NCI-H226 (cell line): ENCODE measurements at regions not wholly inside any gene's neighbourhood (a gene's known extent, or its start where the extent isn't known, plus 50 kb on each side); places are given as distances from the start of the nearest gene placed in this dataset.
A peak's percentile ranks its signal among the peaks of the same experiment; 100 is the strongest.
"Not testable (repeated sequence)": the region's sequence is repeated elsewhere in the genome, so short reads cannot be mapped to it uniquely, and the experiment has no call there.

ENCODE experiments used
- DNase-seq: peaks from one replicate; pipeline ENCODE4 v3.0.0-alpha.2; 2015

- DNase-seq: no peak
These were observed 175.6 kb upstream of the THSD7A start for GRCh38 chr7:12007576-12007975.

- no peak for DNase-seq
These were observed 182.0 kb upstream of the THSD7A start for GRCh38 chr7:12013983-12014382.

- no peak for DNase-seq
These were observed 184.4 kb upstream of the THSD7A start for GRCh38 chr7:12016439-12016838.

- no peak for DNase-seq
These were observed 185.0 kb upstream of the THSD7A start for GRCh38 chr7:12017046-12017445.

- DNase-seq: not testable (repeated sequence)
These were observed 189.1 kb upstream of the TMEM106B start for GRCh38 chr7:12022011-12022410.

GRCh38 chr7:12025246-12025645 lies 185.8 kb upstream of the TMEM106B start:
- no peak for DNase-seq

GRCh38 chr7:12028508-12028907 lies 182.6 kb upstream of the TMEM106B start:
- DNase-seq: peak; percentile 71

GRCh38 chr7:12030116-12030515 lies 181.0 kb upstream of the TMEM106B start:
- DNase-seq: peak; percentile 54

DNA sequence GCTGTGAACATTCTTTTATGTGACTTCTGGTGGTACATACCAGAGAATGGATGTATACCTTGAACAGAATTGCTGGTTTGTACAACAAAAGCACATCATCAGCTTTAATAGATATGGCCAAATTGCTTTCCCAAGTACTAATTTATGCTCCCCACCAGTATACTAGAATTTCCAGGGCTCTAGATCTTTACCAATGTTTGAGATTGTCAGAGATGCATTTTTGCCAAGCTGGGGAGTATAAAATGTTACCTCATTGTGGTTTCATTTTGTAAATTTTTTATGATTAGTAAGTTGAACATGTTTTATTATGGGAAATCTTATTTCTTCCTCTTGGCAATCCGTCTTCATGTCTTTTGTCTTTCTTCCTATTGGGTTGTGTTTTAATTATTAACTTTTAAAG lies 179.9 kb upstream of the TMEM106B start:
- peak; percentile 52 for DNase-seq

DNA sequence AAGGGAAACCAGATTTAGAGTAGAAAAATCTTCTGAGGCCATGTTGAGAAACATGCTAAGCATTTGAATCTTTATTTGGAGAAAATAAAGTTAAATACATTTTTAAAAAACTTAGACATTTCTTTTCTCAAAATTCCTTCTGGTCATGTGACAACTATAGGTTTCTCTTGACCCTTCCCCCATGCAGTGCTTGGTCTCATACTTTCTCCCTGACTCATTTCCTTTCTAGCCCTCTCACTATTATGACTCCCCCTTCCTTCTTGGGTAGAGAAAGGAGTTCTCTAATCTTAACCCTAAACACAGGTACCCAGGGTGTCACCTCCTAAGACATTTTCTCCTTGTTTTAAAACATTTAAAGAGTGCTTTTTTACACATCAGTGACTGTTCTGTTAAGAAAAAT lies 179.5 kb upstream of the TMEM106B start:
- DNase-seq: peak; percentile 69

GRCh38 chr7:12032146-12032545 lies 178.9 kb upstream of the TMEM106B start:
- no peak for DNase-seq

DNA sequence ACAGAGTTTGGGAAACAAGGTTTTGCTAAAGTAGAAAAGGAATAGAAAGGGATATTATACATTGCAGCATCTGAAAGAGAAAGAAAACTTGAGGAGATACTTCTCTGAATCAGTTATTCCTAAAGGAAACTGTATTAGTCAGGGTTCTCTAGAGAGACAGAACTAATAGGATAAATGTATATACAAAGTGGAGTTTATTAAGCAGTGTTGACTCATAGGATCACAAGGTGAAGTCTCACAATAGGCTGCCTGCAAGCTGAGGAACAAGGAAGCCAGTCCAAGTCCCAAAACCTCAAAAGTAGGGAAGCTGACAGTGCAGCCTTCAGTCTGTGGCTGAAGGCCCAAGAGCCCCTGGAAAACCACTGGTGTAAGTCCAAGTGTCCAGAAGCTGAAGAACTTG lies 167.6 kb upstream of the TMEM106B start:
- DNase-seq: not testable (repeated sequence)

- DNase-seq: no peak
These were observed 158.9 kb upstream of the TMEM106B start for GRCh38 chr7:12052211-12052610.

GRCh38 chr7:12053561-12053960 lies 157.5 kb upstream of the TMEM106B start:
- no peak for DNase-seq

- no peak for DNase-seq
These were observed 156.3 kb upstream of the TMEM106B start for GRCh38 chr7:12054830-12055229.

DNA sequence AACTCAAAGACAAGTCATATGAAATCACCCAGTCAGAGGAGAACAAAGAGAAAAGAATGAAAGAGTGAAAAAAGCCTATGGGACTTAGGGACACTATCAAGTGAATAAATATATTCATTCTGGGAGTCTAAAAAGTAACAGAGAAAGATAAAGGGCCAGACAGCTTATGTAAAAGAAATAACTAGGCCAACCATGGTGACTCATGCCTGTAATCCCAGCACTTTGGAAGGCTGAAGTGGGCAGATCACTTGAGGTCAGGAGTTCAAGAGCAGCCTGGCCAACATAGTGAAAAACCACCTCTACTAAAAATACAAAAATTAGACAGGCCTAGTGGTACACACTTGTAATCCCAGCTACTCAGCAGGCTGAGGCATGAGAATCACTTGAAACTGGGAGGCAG lies 154.7 kb upstream of the TMEM106B start:
- DNase-seq: no peak

DNA sequence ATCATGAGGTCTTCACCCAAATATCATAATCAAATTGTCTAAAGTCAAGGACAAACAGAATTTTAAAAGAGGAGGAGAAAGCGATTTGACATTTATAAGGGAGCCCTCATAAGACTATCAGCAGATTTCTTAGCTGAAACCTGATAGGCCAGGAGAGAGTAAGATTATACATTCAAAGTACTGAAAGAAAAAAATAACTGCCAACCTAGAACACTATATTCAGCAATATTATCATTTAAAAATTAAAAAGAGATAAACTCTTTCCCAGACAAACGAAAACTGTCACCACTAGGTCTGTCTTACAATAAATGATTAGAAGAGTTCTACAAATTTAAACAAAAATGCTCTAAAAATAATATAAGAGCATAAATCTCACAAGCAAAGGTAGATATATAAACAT lies 154.1 kb upstream of the TMEM106B start:
- no peak for DNase-seq

DNA sequence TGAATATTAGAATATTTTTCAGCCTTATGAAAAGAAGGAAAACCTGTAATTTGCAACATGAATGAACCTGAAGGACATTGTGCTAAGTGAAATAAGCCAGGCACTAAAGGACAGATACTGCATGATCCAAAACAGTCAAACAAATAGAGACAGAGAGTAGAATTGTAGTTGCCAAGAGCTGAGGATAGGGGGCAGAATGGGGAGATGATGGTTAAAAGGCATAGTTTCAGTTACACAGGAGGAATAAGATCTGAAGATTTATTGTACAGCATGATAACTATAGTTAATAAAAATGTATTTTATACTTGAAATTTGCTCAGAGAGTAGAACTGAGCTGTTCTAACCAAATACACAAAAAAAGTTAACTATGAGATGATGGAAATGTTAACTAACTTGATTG lies 149.0 kb upstream of the TMEM106B start:
- no peak for DNase-seq

DNA sequence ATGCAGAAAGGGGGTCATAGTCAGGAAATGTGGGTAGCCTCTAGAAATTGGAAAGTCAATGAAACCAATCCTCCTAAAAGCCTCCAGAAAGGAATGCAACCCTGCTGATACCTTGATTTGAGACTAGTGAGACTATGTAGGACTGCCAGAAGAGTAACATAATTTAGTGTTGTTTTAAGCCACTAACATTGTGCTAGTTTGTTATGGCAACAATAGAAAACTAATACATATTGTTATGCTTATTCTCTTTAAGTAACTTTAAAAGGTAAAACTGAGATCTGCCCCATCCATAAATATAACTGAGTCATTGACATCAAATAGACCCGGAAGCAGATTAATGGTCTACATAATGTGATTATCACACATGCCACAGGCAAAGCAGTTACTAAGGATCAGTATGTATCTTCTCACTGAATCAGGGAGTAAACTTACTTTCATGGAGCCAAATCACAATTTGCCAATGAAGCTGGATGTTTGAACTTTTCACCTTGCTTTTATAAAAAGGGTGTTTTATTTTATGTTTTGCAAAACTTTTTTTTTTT lies 146.4 kb upstream of the TMEM106B start:
- DNase-seq: no peak

DNA sequence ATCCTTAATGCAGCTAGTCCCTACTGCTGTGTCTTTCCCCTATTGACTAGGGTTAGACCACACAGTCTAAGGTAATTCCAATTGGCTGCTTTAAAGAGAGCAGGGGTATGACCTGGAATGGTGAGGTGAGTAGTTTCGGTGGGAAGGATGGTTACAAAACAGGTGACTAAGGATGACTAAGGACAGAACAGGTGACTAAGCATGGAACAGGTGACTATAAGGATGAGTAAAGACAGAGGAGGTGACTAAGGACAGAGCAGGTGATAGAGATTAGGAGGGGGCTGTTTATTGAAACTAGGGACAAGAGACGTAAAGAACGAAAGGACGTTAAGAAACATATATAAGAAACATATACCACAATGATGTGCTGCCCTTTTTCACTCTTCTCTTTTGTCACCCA lies 145.1 kb upstream of the TMEM106B start:
- DNase-seq: no peak

GRCh38 chr7:12066521-12066920 lies 144.6 kb upstream of the TMEM106B start:
- no peak for DNase-seq

- DNase-seq: peak; percentile 52
These were observed 143.8 kb upstream of the TMEM106B start for GRCh38 chr7:12067156-12067831.

DNA sequence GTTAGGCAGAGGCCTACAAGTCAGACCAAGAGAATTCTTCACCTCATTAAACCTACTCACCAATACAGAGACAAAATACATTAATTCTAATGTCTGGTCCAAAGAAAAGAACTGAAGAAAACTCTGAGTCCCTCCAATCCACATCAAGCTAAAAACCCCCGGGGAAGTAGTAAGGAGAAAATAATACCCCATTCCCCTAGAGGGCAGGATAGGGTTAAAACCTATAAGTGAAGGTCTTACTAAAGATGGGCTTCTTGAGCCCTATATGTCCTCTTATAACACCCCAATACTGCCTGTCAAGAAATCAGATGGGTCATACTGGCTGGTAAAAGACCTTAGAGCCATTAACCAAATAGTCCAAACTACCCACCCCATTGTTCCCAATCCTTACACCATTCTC lies 141.3 kb upstream of the TMEM106B start:
- no peak for DNase-seq

GRCh38 chr7:12074889-12075288 lies 136.2 kb upstream of the TMEM106B start:
- no peak for DNase-seq

DNA sequence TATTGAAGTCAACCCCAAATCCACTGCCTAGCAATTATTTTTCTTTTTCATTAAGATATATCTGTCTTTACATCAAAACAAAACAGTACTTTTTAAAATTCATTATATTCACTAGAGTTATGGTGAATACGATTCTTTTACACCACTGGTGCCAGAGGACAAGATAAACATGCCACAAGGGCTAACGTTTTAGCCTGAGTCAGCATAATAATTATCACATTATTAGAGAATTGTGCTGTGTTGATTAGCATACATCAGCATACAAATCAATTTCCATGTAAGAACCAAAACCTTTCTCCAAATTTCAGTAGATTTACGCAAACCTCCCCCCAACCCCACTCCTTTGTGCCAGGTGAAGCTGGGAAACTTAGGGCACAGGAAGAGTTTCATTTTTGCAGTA lies 131.1 kb upstream of the TMEM106B start:
- no peak for DNase-seq
